ENCODE measurements at regions not wholly inside any gene's neighbourhood (a gene's known extent, or its start where the extent isn't known, plus 50 kb on each side); places are given as distances from the start of the nearest gene placed in this dataset.

DNA sequence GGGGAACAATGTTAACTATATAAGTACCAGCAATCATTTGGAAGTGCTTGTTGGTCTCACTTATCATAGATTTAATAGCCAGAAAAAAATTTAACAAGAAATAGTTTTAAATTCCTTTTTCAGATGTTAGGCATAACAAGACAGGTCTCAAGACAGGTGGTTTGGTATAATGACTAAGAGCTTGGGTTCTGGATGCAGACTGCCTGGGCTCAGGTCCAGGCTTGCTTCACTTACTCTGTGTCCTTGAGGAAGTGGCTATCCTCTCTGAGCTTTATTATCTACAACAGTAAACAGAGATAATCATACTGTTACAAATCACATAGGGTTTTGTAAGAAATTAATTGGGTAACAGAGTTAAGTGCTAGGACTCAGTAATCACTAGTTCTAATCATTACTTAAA is 338.0 kb upstream of the FLRT2 start:
- no peak for ATAC-seq
- no peaks in the 10 kb centered on the region for H3K36me3 ChIP-seq (ENCODE audit: low read depth)
- no peaks in the 10 kb centered on the region for H3K4me1 ChIP-seq (ENCODE audit: low read depth)
- TF ChIP-seq, protein P1, sequence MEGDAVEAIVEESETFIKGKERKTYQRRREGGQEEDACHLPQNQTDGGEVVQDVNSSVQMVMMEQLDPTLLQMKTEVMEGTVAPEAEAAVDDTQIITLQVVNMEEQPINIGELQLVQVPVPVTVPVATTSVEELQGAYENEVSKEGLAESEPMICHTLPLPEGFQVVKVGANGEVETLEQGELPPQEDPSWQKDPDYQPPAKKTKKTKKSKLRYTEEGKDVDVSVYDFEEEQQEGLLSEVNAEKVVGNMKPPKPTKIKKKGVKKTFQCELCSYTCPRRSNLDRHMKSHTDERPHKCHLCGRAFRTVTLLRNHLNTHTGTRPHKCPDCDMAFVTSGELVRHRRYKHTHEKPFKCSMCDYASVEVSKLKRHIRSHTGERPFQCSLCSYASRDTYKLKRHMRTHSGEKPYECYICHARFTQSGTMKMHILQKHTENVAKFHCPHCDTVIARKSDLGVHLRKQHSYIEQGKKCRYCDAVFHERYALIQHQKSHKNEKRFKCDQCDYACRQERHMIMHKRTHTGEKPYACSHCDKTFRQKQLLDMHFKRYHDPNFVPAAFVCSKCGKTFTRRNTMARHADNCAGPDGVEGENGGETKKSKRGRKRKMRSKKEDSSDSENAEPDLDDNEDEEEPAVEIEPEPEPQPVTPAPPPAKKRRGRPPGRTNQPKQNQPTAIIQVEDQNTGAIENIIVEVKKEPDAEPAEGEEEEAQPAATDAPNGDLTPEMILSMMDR (IDR thresholded peaks at IDR 0.05) = no peak
- H3K9me3 ChIP-seq = no peaks in the 10 kb centered on the region
- H3K4me3 ChIP-seq = no peak overlapping the region
- no peak for DNase-seq
- intact Hi-C loops (cut with DNase I, micrococcal nuclease) = no loop called here

DNA sequence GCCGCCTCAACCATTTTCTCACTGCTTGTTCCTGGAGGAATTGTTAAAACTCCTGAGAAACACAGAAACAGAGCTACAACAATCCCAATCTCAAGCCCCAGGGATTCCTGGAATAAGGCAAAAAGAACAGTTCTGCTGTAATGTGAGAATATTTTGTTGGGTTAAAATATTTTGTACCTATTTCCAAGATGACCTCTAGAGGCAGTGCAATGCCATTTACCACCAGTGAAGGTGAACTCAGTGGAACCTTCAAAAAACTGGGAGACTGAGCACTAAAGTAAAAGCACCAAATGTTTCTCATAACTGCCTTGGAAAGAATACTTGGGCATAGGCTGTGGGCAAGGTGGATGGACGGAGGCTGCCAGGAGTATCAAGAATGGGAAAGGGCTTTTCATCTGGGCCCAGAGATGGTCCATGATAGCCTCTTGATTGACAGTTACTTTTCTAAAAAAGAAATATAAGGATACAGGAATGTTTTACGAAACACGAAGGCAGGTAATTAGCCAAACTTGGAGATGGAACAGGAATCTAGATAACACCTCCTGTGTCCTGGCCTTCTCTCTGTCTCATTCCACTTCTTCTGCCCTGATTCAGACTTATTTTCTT is 334.0 kb upstream of the FLRT2 start:
- Histone ChIP-seq H3K4me3 (no peak overlapping the region), H3K9me3 (no peaks in the 10 kb centered on the region), H3K36me3 (ENCODE audit: low read depth) (no peaks in the 10 kb centered on the region), H3K4me1 (ENCODE audit: low read depth) (no peaks in the 10 kb centered on the region)
- no peak for ATAC-seq
- DNase-seq = no peak
- intact Hi-C loops (cut with DNase I, micrococcal nuclease) = no loop called here
- TF ChIP-seq, protein P1 (IDR thresholded peaks at IDR 0.05) = no peak

DNA sequence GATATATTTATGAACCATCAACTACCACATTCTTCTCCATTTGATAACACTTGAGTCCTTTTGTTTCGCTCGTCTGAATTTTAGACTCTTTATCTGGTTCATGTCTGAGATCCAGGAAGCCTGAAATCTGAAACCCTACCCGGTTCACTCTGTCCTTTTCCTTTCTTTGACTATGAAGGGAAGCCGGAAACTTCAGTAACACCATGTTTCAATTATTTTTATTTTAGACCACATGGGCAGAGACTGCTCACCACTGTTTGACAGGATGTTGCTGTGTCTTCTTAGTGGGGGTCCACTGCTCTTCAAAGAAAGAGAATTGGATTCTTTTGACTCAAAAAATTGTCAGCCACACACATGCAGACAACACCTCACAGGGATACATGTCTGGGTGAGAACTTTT is 331.9 kb upstream of the FLRT2 start:
- intact Hi-C loops (cut with DNase I, micrococcal nuclease) = no loop called here
- no peak for ATAC-seq
- TF ChIP-seq, protein P1 (IDR thresholded peaks at IDR 0.05) = no peak

DNA sequence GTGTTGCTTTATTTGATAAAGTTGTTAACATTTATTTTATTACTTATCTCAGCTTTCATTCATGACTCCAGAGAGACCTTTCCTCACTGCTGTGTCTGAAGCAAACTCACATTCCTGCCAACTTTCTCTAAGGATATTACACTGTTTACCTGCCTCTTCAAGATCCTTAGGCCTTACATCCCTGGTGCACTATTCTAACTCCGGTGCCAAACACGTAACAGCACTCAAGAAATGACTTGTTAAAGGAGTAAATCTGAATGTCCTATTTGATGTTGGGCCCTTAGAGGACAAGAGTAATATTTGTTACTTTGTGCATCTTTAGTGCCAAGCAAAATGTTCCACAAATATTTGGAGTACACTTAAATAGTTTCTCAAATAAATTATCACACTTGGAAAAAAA is 324.1 kb upstream of the FLRT2 start:
- no peak for ATAC-seq
- TF ChIP-seq, protein P1 (IDR thresholded peaks at IDR 0.05) = no peak
- intact Hi-C loops (cut with DNase I, micrococcal nuclease) = no loop called here

More for the DNA sequence above, 331.9 kb upstream of the FLRT2 start:
- Histone ChIP-seq H3K4me3 (no peak overlapping the region), H3K4me1 (ENCODE audit: low read depth) (no peaks in the 10 kb centered on the region), H3K36me3 (ENCODE audit: low read depth) (no peaks in the 10 kb centered on the region), H3K9me3 (no peaks in the 10 kb centered on the region)
- no peak for DNase-seq

DNA sequence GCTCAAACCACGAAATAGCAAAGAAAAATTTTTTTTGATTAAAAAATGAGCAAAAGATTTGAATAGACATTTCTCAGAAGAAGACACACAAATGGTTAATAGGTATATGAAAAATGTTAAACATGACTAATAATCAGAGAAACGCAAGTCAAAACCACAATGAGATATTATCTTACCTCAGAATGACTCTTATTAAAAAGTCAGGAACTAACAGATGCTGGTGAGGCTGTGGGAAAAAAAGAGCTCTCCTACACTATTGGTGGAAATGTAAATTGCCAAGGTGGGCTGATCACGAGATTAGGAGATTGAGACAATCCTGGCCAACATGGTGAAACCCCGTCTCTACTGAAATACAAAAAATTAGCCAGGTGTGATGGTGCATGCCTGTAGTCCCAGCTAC is 315.5 kb upstream of the FLRT2 start:
- DNase-seq (no peak), ATAC-seq (no peak)
- no peaks in the 10 kb centered on the region for H3K36me3 ChIP-seq (ENCODE audit: low read depth)
- TF ChIP-seq, protein P1 (IDR thresholded peaks at IDR 0.05) = no peak
- intact Hi-C loops (cut with DNase I, micrococcal nuclease) = no loop called here
- H3K4me3 ChIP-seq = no peak overlapping the region
- peaks cover 3% of the 10 kb centered on the region for H3K9me3 ChIP-seq
- no peaks in the 10 kb centered on the region for H3K4me1 ChIP-seq (ENCODE audit: low read depth)

More for the DNA sequence above, 324.1 kb upstream of the FLRT2 start:
- Histone ChIP-seq H3K4me1 (ENCODE audit: low read depth) (no peaks in the 10 kb centered on the region), H3K4me3 (no peak overlapping the region), H3K9me3 (no peaks in the 10 kb centered on the region), H3K36me3 (ENCODE audit: low read depth) (no peaks in the 10 kb centered on the region)
- no peak for DNase-seq

DNA sequence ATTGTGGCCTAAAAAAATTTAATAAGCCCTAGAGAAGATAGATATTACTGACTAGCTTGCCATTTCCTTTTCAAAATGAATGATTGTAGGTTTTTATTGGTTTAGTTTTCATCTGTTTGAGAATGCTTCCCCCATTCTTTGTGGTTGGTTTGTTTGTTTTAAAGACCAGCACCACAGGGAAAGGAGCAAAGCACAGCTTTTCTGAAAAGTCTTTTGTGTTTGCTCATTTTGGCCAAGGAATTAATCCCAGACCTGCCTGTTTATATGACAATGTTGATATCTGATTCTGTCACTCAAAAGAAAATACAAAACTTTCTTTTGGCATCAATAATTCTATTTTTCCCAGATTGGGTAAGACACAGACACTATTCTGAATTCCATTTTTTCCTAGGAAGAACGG is 312.5 kb upstream of the FLRT2 start:
- no peak overlapping the region for H3K4me3 ChIP-seq
- H3K4me1 ChIP-seq (ENCODE audit: low read depth) = no peaks in the 10 kb centered on the region
- DNase-seq (no peak), ATAC-seq (no peak)
- H3K36me3 ChIP-seq (ENCODE audit: low read depth) = no peaks in the 10 kb centered on the region
- intact Hi-C loops (cut with DNase I, micrococcal nuclease) = no loop called here
- H3K9me3 ChIP-seq = peaks cover 3% of the 10 kb centered on the region
- TF ChIP-seq, protein P1 (IDR thresholded peaks at IDR 0.05) = no peak

Data from mucosa of descending colon (tissue), 3 donors.